Lung (tissue), 11 donors: ENCODE measurements at regions not wholly inside any gene's neighbourhood (a gene's known extent, or its start where the extent isn't known, plus 50 kb on each side); places are given as distances from the start of the nearest gene placed in this dataset.

Source experiments
- ATAC-seq: fragments of 200-7000 bp; cut with Tn5 transposase; one replicate; pipeline ENCODE4 v1.9.1; 2020; ENCODE audit warnings: moderate number of reproducible peaks; ENCODE audit not compliant: insufficient read depth, low FRiP score
- DNase-seq, 3 donors: peaks; one replicate each; pipeline ENCODE4 v3.0.0-alpha.2; 2013 to 2017
- H3K27ac ChIP-seq, 2 donors: one replicate each; pipeline ENCODE4 v1.5.1; 2013; ENCODE audit warnings: mild to moderate bottlenecking in 2 of 2, moderate library complexity in 2 of 2, control low read depth in 1 of 2, inconsistent platforms in 1 of 2, low read depth in 1 of 2, low read length in 1 of 2
- H3K27me3 ChIP-seq, 3 donors: one replicate each; pipeline ENCODE4 v1.5.1; 2013; ENCODE audit warnings: low read length in 2 of 3; ENCODE audit not compliant: control insufficient read depth in 3 of 3, insufficient read depth in 3 of 3
- H3K36me3 ChIP-seq, 4 donors: one replicate each; pipeline ENCODE4 v1.5.1; 2013; ENCODE audit warnings: low read length in 4 of 4, mild to moderate bottlenecking in 1 of 4, moderate library complexity in 1 of 4; ENCODE audit not compliant: control insufficient read depth in 4 of 4, insufficient read depth in 4 of 4
- H3K4me1 ChIP-seq, 5 donors: one replicate each; pipeline ENCODE4 v1.5.1; 2013; ENCODE audit warnings: low read length in 5 of 5, mild to moderate bottlenecking in 2 of 5, moderate library complexity in 1 of 5; ENCODE audit not compliant: control insufficient read depth in 5 of 5, insufficient read depth in 5 of 5
- H3K4me3 ChIP-seq: one replicate; pipeline ENCODE4 v1.5.1; 2013; ENCODE audit warnings: mild to moderate bottlenecking, control low read depth, moderate library complexity
- H3K9ac ChIP-seq, 2 donors: one replicate each; pipeline ENCODE4 v1.5.1; 2013; ENCODE audit warnings: low read length in 2 of 2, control low read depth in 1 of 2; ENCODE audit not compliant: insufficient read depth in 1 of 2
- H3K9me3 ChIP-seq, 4 donors: one replicate each; pipeline ENCODE4 v1.5.1; 2013; ENCODE audit warnings: low read length in 3 of 4, mild to moderate bottlenecking in 1 of 4, moderate library complexity in 1 of 4; ENCODE audit not compliant: control insufficient read depth in 4 of 4, insufficient read depth in 3 of 4
- WGBS, 2 donors: extraction: QIAGEN DNeasy Blood & Tissue Kit; methylation state at CpG; one replicate each; pipeline ENCODE4 v1.1.7; 2013; 5-methylcytosine and 5-hydroxymethylcytosine counted together
- TF ChIP-seq, protein P1 (sequence below): IDR thresholded peaks from 2 replicates; pipeline ENCODE4 v1.5.1; 2012; ENCODE audit warnings: mild to moderate bottlenecking; ENCODE audit errors: control extremely low read depth, extremely low read depth
- donor health status: control.
- donor health status: control.
- donor health status: Bipolar disorder and iron deficiency.
- donor health status: healthy.
- donor health status: DM: yes; HTN: yes; CAD: no.

DNA sequence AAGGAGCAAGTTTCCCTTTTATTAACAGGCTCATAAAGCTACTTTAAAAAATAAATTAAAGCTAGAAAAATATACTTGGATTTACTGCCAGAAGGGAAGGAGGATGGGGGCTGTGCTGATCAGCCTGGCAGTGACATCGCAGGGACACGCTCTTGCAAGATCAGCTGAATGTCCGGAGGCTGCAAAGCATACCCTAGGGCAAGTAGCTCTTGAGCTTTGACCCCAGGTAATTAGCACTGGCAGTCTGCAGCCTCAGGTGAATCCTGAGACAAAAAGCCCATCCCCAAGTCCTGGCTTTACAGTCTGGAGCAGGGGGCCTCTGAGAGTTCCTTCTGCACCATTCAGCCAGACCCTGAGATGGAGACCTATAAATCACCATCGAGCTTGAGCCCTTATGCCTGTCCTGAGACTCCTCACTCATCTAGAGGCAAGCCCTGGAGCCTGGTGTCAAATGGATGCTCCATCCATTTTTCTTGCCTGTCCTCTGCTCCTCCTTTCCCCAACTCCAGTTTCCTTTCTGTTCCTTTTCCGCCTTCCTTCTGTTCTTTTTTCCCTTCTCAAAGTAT lies 131.7 kb downstream of the TMEM114 start:
- ATAC-seq = no peak
- Histone ChIP-seq H3K4me1 (no peaks in the 10 kb centered on the region), H3K27ac (no peak overlapping the region), H3K9me3 (peaks cover 0 to 6% (median 1%) of the 10 kb centered on the region in 4 donors), H3K4me3 (no peak overlapping the region), H3K9ac (no peak overlapping the region), H3K27me3 (no peaks in the 10 kb centered on the region), H3K36me3 (no peaks in the 10 kb centered on the region)
- TF ChIP-seq, protein P1, sequence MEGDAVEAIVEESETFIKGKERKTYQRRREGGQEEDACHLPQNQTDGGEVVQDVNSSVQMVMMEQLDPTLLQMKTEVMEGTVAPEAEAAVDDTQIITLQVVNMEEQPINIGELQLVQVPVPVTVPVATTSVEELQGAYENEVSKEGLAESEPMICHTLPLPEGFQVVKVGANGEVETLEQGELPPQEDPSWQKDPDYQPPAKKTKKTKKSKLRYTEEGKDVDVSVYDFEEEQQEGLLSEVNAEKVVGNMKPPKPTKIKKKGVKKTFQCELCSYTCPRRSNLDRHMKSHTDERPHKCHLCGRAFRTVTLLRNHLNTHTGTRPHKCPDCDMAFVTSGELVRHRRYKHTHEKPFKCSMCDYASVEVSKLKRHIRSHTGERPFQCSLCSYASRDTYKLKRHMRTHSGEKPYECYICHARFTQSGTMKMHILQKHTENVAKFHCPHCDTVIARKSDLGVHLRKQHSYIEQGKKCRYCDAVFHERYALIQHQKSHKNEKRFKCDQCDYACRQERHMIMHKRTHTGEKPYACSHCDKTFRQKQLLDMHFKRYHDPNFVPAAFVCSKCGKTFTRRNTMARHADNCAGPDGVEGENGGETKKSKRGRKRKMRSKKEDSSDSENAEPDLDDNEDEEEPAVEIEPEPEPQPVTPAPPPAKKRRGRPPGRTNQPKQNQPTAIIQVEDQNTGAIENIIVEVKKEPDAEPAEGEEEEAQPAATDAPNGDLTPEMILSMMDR = no peak
- DNase-seq = no peak
- 68% methylated on average over 5 of the region's 5 CpGs for WGBS, 2 donors

DNA sequence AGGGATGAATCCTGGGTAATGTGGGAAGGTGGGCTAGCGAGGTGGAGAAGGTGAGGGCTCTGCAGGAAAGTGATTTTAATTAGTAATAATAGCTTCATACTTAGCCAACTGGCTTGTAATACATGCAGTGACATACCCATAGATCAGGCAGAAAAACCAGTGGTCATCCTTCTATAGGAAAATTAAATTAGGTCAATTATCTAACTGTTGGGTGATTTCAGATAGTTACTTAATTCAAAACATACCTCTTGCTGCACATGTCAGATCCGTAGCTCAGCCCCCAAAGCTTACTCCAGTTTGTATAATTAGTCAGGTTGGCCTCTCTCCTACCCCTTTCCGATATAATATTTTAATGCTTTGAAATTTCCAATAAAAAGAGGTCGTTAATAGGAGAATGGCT lies 137.0 kb downstream of the TMEM114 start:
- Histone ChIP-seq H3K9me3 (peaks cover 0 to 6% (median 0%) of the 10 kb centered on the region in 4 donors), H3K36me3 (no peaks in the 10 kb centered on the region), H3K9ac (no peak overlapping the region), H3K27me3 (no peaks in the 10 kb centered on the region), H3K4me3 (no peak overlapping the region), H3K4me1 (no peaks in the 10 kb centered on the region), H3K27ac (no peak overlapping the region)
- WGBS, 2 donors = 71 to 78% methylated on average over 4 of the region's 4 CpGs
- ATAC-seq (no peak), DNase-seq (no peak)
- TF ChIP-seq, protein P1 = no peak

DNA sequence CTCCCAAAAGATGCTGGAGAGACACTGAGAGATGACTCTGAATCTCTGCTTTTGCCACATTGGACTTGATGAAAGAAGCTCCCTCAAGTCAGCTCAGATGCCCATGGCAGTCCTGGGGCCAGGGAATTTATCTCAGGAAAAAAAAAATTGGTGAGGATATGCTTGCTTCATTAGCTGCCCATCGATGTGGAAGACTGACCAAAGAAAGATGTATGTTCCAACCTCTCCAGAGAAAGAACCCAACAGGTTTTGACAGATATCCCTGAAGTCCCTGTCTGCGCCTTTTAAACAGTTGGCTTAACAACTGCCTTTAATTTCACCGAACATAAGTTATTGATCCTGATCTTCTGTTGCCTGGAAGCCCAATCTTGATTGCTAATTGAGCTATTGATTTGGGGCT lies 137.4 kb downstream of the TMEM114 start:
- Histone ChIP-seq H3K4me1 (no peaks in the 10 kb centered on the region), H3K9me3 (peaks cover 0 to 6% (median 0%) of the 10 kb centered on the region in 4 donors), H3K27ac (no peak overlapping the region), H3K4me3 (no peak overlapping the region), H3K36me3 (no peaks in the 10 kb centered on the region), H3K9ac (no peak overlapping the region), H3K27me3 (no peaks in the 10 kb centered on the region)
- ATAC-seq (no peak), DNase-seq (no peak)
- WGBS, 2 donors = 59 to 63% methylated on average over 3 of the region's 3 CpGs
- TF ChIP-seq, protein P1 = no peak

DNA sequence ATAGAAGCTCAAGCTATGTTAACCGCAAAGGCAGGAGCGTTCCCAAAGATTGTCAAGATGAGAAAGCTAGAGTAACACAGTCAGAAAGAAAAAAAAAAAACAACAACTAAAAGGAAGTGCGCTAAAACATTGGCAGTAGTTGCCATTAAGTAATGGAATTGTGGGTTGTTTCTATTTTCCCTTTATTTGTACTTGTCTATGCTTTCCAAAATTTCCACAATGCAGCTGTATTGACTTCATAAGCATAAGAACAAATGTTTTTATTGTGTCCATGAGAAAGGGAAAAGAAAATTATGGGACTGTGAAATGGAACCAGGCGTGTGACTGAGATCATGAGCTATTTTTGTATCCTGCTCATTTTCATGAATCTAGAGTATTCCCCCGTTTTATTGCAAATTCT lies 153.4 kb downstream of the TMEM114 start:
- no peak for ATAC-seq
- 86 to 93% methylated on average over 5 of the region's 5 CpGs for WGBS, 2 donors
- no peaks in the 10 kb centered on the region for H3K27me3 ChIP-seq
- TF ChIP-seq, protein P1 = no peak
- H3K27ac ChIP-seq = no peak overlapping the region
- H3K4me3 ChIP-seq = no peak overlapping the region
- DNase-seq = no peak
- H3K9me3 ChIP-seq = peaks cover 0 to 9% (median 4%) of the 10 kb centered on the region in 4 donors
- H3K4me1 ChIP-seq = no peaks in the 10 kb centered on the region
- no peak overlapping the region for H3K9ac ChIP-seq
- H3K36me3 ChIP-seq = no peaks in the 10 kb centered on the region
